H1 (cell line): ENCODE measurements at regions not wholly inside any gene's neighbourhood (a gene's known extent, or its start where the extent isn't known, plus 50 kb on each side); places are given as distances from the start of the nearest gene placed in this dataset.

ENCODE experiments used
- CTCF ChIA-PET: fragments of 300-600 bp; sonication (Branson Sonifier 250); formaldehyde crosslinking; loops from one replicate; lab custom pipeline; 2021; ENCODE audit not compliant: partially characterized antibody; lab: Charles Lee
- POLR2A ChIA-PET: fragments of 300-600 bp; sonication (Branson Sonifier 250); formaldehyde crosslinking; loops from one replicate; lab custom pipeline; 2021; ENCODE audit warnings: inconsistent platforms; ENCODE audit not compliant: partially characterized antibody; lab: Charles Lee
- DNase-seq, 2 experiments: peaks; one replicate each; pipeline versions ENCODE4 v3.0.0 to v3.0.0-alpha.2; 2010 to 2022; ENCODE audit warnings: low spot score in 2 of 2, low read depth in 1 of 2, mixed read lengths in 1 of 2
- FAIRE-seq: peaks from 2 replicates; lab custom pipeline; 2011; peaks lifted over from hg19 to GRCh38; lab: Jason Lieb, UNC
- H2AFZ ChIP-seq: 2 replicates; pipeline ENCODE4 v1.8.1; 2012; ENCODE audit warnings: low read length, inconsistent platforms
- H2AK5ac ChIP-seq: 2 replicates; pipeline ENCODE4 v1.6.1; 2013; ENCODE audit warnings: low read depth, low read length
- H2BK120ac ChIP-seq: replicated peaks from 2 replicates; pipeline ENCODE3; 2013; ENCODE audit warnings: low read depth, low read length, inconsistent platforms
- H2BK12ac ChIP-seq: 2 replicates; pipeline ENCODE4 v1.6.1; 2013; ENCODE audit warnings: low read depth, low read length
- H2BK15ac ChIP-seq: 2 replicates; pipeline ENCODE4 v1.6.1; 2013; ENCODE audit warnings: low read length
- H2BK20ac ChIP-seq: 2 replicates; pipeline ENCODE4 v1.6.1; 2013; ENCODE audit warnings: low read length
- H2BK5ac ChIP-seq: 2 replicates; pipeline ENCODE4 v1.6.1; 2013; ENCODE audit warnings: low read depth, low read length
- H3K14ac ChIP-seq: 2 replicates; pipeline ENCODE4 v1.6.1; 2013; ENCODE audit warnings: inconsistent platforms; ENCODE audit not compliant: insufficient read length
- H3K18ac ChIP-seq: 2 replicates; pipeline ENCODE4 v1.6.1; 2013; ENCODE audit warnings: low read length; ENCODE audit errors: extremely low read depth
- H3K23ac ChIP-seq: 2 replicates; pipeline ENCODE4 v1.6.1; 2013; ENCODE audit warnings: inconsistent platforms; ENCODE audit not compliant: insufficient read length
- H3K23me2 ChIP-seq: 2 replicates; pipeline ENCODE4 v1.6.1; 2013; ENCODE audit warnings: low read depth, low read length
- H3K27ac ChIP-seq: 2 replicates; pipeline ENCODE4 v1.6.1; 2011; ENCODE audit warnings: low read depth, low read length, inconsistent platforms
- H3K27me3 ChIP-seq, 4 experiments: replicated peaks in 1 of 4; 1 replicate in 1 of 4; 2 replicates in 3 of 4; pipeline versions ENCODE4 v1.6.1 to v1.8.1; 2011 to 2013; ENCODE audit warnings: low read length in 3 of 4, mild to moderate bottlenecking in 3 of 4, inconsistent platforms in 2 of 4, mixed read lengths in 2 of 4, moderate library complexity in 1 of 4; ENCODE audit not compliant: control insufficient read depth in 3 of 4, insufficient read depth in 3 of 4; ENCODE audit errors: extremely low read depth in 1 of 4
- H3K36me3 ChIP-seq, 4 experiments: 2 replicates each; pipeline versions ENCODE4 v1.6.1 to v1.8.1; 2011 to 2013; ENCODE audit warnings: mild to moderate bottlenecking in 4 of 4, low read length in 3 of 4, moderate library complexity in 2 of 4, control low read depth in 1 of 4, inconsistent platforms in 1 of 4; ENCODE audit not compliant: insufficient read depth in 4 of 4, control insufficient read depth in 2 of 4
- H3K4ac ChIP-seq: replicated peaks from 2 replicates; pipeline ENCODE3; 2013; ENCODE audit warnings: low read length, low read depth, mixed read lengths, inconsistent platforms; ENCODE audit not compliant: insufficient read length
- H3K4me1 ChIP-seq, 4 experiments: replicated peaks in 1 of 4; 1 replicate in 1 of 4; 2 replicates in 3 of 4; pipeline versions ENCODE4 v1.6.1 to v1.8.1; 2011 to 2013; ENCODE audit warnings: low read length in 3 of 4, inconsistent platforms in 2 of 4, mixed read lengths in 1 of 4; ENCODE audit not compliant: insufficient read depth in 4 of 4, control insufficient read depth in 3 of 4
- H3K4me2 ChIP-seq, 2 experiments: 2 replicates each; pipeline versions ENCODE4 v1.6.1 to v1.8.1; 2011 to 2013; ENCODE audit warnings: low read depth in 2 of 2, low read length in 2 of 2, control low read depth in 1 of 2, inconsistent platforms in 1 of 2, mild to moderate bottlenecking in 1 of 2; ENCODE audit not compliant: insufficient read depth in 1 of 2
- H3K4me3 ChIP-seq, 4 experiments: fragments of 200-600, 300-600 bp in 1 of 4; sonication (generic), shearing (Covaris generic), sonication (Bioruptor Twin) in 1 of 4; 2 replicates each; pipeline versions ENCODE4 v1.5.1 to v1.8.1; 2011 to 2016; ENCODE audit warnings: low read length in 4 of 4, low read depth in 3 of 4, control low read depth in 2 of 4, inconsistent platforms in 2 of 4, mild to moderate bottlenecking in 2 of 4, mixed read lengths in 1 of 4, moderate library complexity in 1 of 4; ENCODE audit not compliant: insufficient read depth in 2 of 4; ENCODE audit errors: extremely low read depth in 1 of 4
- H3K56ac ChIP-seq: replicated peaks from 2 replicates; pipeline ENCODE3; 2013; ENCODE audit warnings: low read depth, mild to moderate bottlenecking, mixed read lengths, low read length, inconsistent platforms; ENCODE audit not compliant: insufficient read length
- H3K79me1 ChIP-seq: 2 replicates; pipeline ENCODE4 v1.6.1; 2013; ENCODE audit warnings: low read depth, low read length, control low read depth
- H3K79me2 ChIP-seq, 2 experiments: 2 replicates each; pipeline versions ENCODE4 v1.6.1 to v1.8.1; 2012 to 2013; ENCODE audit warnings: low read length in 2 of 2, mild to moderate bottlenecking in 2 of 2, inconsistent platforms in 1 of 2; ENCODE audit not compliant: insufficient read depth in 2 of 2, control insufficient read depth in 1 of 2
- H3K9ac ChIP-seq, 4 experiments: replicated peaks in 1 of 4; 1 replicate in 1 of 4; 2 replicates in 3 of 4; pipeline versions ENCODE4 v1.6.1 to v1.8.1; 2011 to 2013; ENCODE audit warnings: low read depth in 3 of 4, low read length in 3 of 4, control low read depth in 2 of 4, mild to moderate bottlenecking in 2 of 4, moderate library complexity in 2 of 4, inconsistent platforms in 1 of 4; ENCODE audit errors: extremely low read depth in 1 of 4
- H3K9me3 ChIP-seq, 2 experiments: 2 replicates each; pipeline versions ENCODE4 v1.6.1 to v1.8.1; 2012 to 2013; ENCODE audit warnings: mild to moderate bottlenecking in 2 of 2, moderate library complexity in 2 of 2, control low read depth in 1 of 2, inconsistent platforms in 1 of 2, low read depth in 1 of 2, low read length in 1 of 2, mixed read lengths in 1 of 2; ENCODE audit not compliant: insufficient read depth in 2 of 2
- H4K20me1 ChIP-seq, 2 experiments: replicated peaks in 1 of 2; 2 replicates each; pipeline versions ENCODE3 to v1.8.1; 2011 to 2013; ENCODE audit warnings: inconsistent platforms in 2 of 2, low read length in 2 of 2, mild to moderate bottlenecking in 1 of 2; ENCODE audit not compliant: insufficient read depth in 2 of 2, control insufficient read depth in 1 of 2
- H4K5ac ChIP-seq: 2 replicates; pipeline ENCODE4 v1.6.1; 2013; ENCODE audit warnings: low read length, low read depth, mixed read lengths, inconsistent platforms; ENCODE audit not compliant: insufficient read length
- H4K8ac ChIP-seq: 2 replicates; pipeline ENCODE4 v1.8.0; 2013; ENCODE audit warnings: mild to moderate bottlenecking, moderate library complexity, low read length, inconsistent platforms; ENCODE audit not compliant: insufficient read depth; ENCODE audit errors: extremely low read depth
- H4K91ac ChIP-seq: replicated peaks from 2 replicates; pipeline ENCODE3; 2013; ENCODE audit warnings: low read length, mixed read lengths, inconsistent platforms; ENCODE audit not compliant: insufficient read length
- CBX8 ChIP-seq: fragments of 300-800, 300-1000 bp; sonication (generic); IDR thresholded peaks from 2 replicates; pipeline ENCODE4 v1.7.1; 2016; ENCODE audit warnings: low read depth, low read length, borderline replicate concordance
- CHD1 ChIP-seq: IDR thresholded peaks from 2 replicates; pipeline ENCODE4 v1.6.1; 2012; ENCODE audit warnings: low read depth, low read length, improper control_type of control experiment
- CREB1 ChIP-seq: IDR thresholded peaks from 2 replicates; pipeline ENCODE4 v1.6.1; 2012; ENCODE audit warnings: inconsistent platforms
- CTBP2 ChIP-seq: IDR thresholded peaks from 2 replicates; pipeline ENCODE4 v1.7.0; 2011; ENCODE audit warnings: borderline replicate concordance, mild to moderate bottlenecking, moderate library complexity, mixed read lengths, low read length; ENCODE audit not compliant: insufficient read depth, insufficient read length
- EGR1 ChIP-seq: IDR thresholded peaks from 2 replicates; pipeline ENCODE4 v1.6.1; 2011; ENCODE audit warnings: low read depth, low read length, borderline replicate concordance
- POLR2AphosphoS5 ChIP-seq: IDR thresholded peaks from 2 replicates; pipeline ENCODE4 v1.6.1; 2011; ENCODE audit warnings: low read depth, low read length
- RBBP5 ChIP-seq: IDR thresholded peaks from 2 replicates; pipeline ENCODE4 v1.7.1; 2012; ENCODE audit warnings: low read depth, mild to moderate bottlenecking, inconsistent platforms, low read length, moderate library complexity, borderline replicate concordance
- SIRT6 ChIP-seq: IDR thresholded peaks from one replicate; pipeline ENCODE4 v1.7.1; 2012; ENCODE audit warnings: low read length, inconsistent platforms
- SUZ12 ChIP-seq: fragments of 200-600 bp; sonication (generic); IDR thresholded peaks from 2 replicates; pipeline ENCODE4 v1.6.1; 2012; ENCODE audit warnings: mild to moderate bottlenecking, inconsistent platforms, low read length, moderate library complexity, mixed read lengths
- WGBS, 2 experiments: shearing (Covaris generic) in 1 of 2; methylation state at CpG; one replicate each; pipeline versions ENCODE4 v1.1.6 to v1.1.7; 2013 to 2015; ENCODE audit warnings: low lambda C conversion rate in 2 of 2, mixed read lengths in 2 of 2, inconsistent platforms in 1 of 2, low coverage in 1 of 2, missing lambda C conversion rate in 1 of 2; ENCODE audit not compliant: insufficient replicate concordance in 2 of 2, insufficient coverage in 1 of 2, insufficient read length in 1 of 2; ENCODE audit errors: extremely low coverage in 1 of 2, missing lambda C conversion rate in 1 of 2; 5-methylcytosine and 5-hydroxymethylcytosine counted together

- Histone ChIP-seq H3K56ac (no peak overlapping the region), H2BK5ac (no peak overlapping the region), H4K5ac (no peak overlapping the region), H3K27me3 (no peaks in the 10 kb centered on the region), H3K9ac (no peak overlapping the region), H3K9me3 (no peaks in the 10 kb centered on the region), H2AK5ac (no peak overlapping the region), H2AFZ (no peak overlapping the region), H2BK120ac (no peak overlapping the region), H3K23ac (no peak overlapping the region), H2BK20ac (no peak overlapping the region), H4K91ac (no peak overlapping the region), H4K8ac (no peak overlapping the region), H3K4me1 (no peaks in the 10 kb centered on the region), H3K79me2 (no peaks in the 10 kb centered on the region), H3K4me3 (no peak overlapping the region), H3K4me2 (no peak overlapping the region), H3K79me1 (no peaks in the 10 kb centered on the region), H3K18ac (no peak overlapping the region), H4K20me1 (no peaks in the 10 kb centered on the region), H3K27ac (no peak overlapping the region), H3K4ac (no peak overlapping the region), H2BK15ac (no peak overlapping the region), H3K14ac (no peak overlapping the region), H3K23me2 (no peaks in the 10 kb centered on the region), H3K36me3 (no peaks in the 10 kb centered on the region), H2BK12ac (no peak overlapping the region)
- WGBS, 2 experiments: 91% methylated on average over 2 of the region's 2 CpGs; no CpG with 5 or more reads in 1 of the 2 experiments
- CTCF ChIA-PET: interaction anchor here (1.0 to 4.3 kb wide), 8 partner anchors 9 to 97 kb away, joined by 3 to 36 read pairs (median 4); no protein-coding TSS in a partner anchor
- TF ChIP-seq POLR2AphosphoS5: no peak
- TF ChIP-seq CHD1: no peak
- TF ChIP-seq SUZ12: no peak
- TF ChIP-seq EGR1: no peak
- no peak for TF ChIP-seq SIRT6
- no peak for TF ChIP-seq RBBP5
- no peak for TF ChIP-seq CBX8
- no peak for TF ChIP-seq CREB1
- no peak for TF ChIP-seq CTBP2
- DNase-seq (no peak), FAIRE-seq (no peak)
- POLR2A ChIA-PET: no interaction called here
Observed at GRCh38 chr9:33633636-33634035, 109.6 kb downstream of the ANKRD18B start.
